NCI-H2107 treated with DMSO at 0.1 percent for 48 hours (cell line): ENCODE measurements at regions not wholly inside any gene's neighbourhood (a gene's known extent, or its start where the extent isn't known, plus 50 kb on each side); places are given as distances from the start of the nearest gene placed in this dataset.

Experiments used
- DNase-seq: peaks from one replicate; lab custom pipeline; 2025; ENCODE audit not compliant: unreplicated experiment; lab: John Stamatoyannopoulos, UW

DNA sequence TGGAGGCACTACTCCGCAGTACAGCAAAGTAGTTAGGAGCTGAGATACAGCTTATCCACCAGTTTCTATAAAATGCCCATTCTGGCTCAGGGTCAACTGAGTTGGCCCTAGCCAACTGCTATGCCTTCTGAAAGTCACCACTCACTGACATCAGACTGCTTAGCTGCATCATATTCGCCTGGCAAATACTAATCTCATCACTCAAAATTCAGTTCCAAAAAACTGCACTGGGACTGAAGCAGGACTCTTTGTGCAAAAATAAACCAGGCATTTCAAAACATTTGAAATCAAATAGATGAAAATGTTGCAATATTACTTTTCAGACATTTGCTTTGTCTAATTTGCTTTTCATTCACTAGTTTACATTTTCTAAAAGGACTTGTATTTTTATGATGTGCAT, 230.0 kb downstream of the ALDH8A1 start:
- DNase-seq: no peak

DNA sequence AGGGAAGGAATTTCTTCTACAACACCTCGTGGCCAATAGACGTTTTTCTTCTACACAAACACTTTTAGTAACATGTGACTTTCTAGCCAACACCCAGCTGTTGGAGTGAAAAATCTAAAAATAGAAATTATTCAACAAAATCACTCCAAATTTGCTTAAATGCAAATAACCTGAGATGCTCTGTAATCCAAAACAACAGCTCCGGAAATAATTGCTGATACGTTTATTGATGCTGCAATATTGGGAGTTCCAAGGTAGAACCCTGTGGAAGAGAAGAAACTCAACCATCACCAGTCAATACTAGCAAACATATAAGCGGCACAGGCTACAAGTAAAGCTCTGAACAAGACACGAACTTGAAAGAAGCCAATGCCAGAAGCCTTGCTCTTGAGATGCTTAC, 230.6 kb downstream of the ALDH8A1 start:
- no peak for DNase-seq

DNA sequence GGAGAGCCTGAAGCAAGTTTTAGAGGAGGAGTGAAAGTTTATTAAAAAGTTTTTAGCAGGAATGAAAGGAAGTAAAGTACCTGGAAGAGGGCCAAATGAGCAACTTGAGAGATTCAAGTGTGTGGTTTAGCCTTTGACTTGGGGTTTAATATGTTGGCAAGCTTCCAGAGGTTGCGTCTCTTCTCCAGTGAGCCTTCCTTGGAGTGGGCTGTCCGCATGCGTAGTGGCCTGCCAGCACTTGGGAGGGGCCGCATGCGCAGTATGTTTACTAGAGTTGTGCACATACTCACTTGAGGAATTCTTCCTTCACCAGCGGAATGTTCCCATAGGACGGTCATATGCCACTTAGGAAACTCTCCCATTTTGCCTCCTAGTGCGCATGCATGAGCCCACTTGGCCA, 235.2 kb downstream of the ALDH8A1 start:
- DNase-seq: no peak

DNA sequence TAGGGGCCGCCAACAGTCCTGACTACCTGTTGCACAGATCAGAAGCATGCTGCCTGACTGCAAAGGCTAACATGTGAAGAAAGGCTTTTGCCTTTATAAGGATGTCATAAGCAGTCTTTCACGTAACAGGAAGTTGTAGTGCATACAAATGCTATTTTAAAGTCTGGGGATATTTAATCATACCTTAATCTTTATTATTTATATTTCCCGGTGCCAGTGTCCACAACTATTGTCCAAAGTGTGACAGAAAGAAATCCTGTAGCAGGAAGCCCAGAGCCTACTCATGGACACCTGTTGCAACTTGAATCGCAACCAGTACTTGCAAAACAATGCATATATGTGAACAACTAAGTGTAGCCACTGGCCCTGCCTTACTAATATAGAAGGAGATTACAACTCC, 235.8 kb downstream of the ALDH8A1 start:
- DNase-seq: no peak

DNA sequence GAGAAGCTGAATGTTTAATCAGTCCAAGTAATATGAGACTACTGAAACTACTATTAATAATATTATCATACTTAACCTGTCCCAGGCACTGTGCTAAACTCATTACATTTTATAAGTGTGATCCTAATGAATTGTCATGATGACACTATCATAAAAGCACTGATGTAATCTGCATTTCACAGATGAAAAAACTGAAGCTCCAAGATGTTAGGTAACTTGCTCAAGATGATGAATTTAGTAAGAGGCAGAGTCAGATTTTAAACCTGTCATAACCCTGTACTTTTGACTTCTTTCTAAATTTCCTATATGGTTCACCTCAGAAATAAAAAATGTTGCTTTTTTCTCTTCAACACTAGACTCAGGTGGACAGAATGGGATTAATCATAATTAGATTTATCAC, 237.6 kb downstream of the ALDH8A1 start:
- DNase-seq: no peak

DNA sequence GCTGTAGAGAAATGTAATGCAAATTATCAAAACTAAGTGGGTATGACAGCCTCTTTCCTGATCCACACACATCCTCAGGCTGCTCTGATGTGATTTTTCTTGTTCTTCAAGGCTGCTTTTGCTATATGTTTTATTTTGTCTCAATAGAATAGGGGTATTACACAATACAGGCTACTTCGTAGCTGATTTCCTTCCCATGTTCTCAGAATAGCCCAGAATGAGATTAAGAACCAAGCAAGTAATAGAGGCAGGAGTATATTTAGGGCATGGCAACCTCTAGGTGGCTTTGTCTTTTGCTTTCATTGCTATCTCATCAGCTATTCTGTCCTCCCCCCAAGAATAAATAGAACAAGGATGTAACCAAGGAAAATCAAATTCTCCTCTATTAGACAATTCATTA, 241.8 kb downstream of the ALDH8A1 start:
- DNase-seq: no peak

DNA sequence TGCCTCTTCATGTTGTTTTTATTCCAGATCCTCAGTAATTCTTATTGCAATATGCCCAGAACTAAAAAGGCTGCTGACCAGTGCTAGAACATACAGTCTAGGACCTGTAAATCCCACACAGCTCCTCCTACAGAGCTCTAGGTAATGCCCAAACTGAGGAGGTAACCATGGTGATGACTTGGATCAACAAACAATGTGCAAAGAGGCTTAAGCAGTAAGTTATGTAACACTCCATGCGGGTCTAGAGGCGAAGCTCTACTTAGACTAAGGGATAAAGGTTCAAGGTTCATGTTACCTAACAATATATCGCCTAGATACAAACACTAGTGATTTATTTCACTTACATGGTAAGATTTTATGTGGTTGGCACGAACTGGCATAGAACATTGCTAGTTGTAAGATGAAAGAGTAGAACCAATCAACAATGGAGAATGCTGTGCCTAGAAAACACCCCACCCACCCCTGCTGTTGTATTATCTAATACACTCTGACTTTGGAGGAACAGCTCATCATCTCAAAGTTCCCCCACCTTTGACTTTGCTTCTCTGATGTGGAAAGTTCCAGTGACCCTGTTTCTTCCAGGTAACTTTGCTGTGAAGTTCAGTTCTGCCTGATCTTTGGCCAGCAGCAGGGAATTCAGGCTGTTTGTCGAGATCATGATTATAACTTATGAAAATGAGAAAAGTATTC, 242.4 kb downstream of the ALDH8A1 start:
- peak; percentile 39 for DNase-seq

DNA sequence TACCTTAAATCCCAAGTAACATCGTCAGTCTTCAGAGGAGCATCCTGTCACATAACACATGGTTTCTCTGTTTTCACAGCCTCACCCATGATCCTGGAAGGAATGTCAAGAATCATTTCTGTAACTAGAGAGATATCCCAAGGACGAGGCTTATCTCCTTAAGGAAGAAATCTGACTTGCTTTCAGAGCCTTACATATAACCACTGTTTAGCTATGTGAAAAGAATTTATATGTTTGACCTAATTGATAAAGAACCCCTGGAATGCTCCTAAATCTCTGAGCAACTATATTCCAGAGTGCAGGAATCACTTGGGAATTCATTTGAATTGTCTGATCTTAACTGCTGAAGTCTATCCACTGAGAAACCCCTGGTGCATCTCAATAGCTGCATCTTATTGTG, 243.1 kb downstream of the ALDH8A1 start:
- no peak for DNase-seq

DNA sequence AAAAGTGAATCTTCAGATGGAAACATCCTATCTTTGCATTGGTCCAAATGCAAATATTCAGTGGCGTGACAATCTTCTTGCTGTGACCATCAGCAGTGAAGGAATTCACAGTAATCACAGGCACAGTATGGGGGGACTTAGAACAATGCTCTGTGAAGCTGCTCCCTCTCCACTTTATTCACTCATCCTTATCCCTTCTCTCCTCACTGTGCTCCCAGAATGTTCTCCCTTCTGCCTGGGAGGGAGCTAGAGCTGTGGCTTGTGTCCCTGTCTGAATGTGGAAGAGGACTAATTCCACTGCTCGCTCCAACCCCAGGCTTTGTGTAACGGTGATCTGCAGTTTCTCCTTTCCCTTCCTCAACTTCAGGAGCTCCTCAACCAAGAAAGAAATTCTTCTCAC, 243.7 kb downstream of the ALDH8A1 start:
- no peak for DNase-seq

DNA sequence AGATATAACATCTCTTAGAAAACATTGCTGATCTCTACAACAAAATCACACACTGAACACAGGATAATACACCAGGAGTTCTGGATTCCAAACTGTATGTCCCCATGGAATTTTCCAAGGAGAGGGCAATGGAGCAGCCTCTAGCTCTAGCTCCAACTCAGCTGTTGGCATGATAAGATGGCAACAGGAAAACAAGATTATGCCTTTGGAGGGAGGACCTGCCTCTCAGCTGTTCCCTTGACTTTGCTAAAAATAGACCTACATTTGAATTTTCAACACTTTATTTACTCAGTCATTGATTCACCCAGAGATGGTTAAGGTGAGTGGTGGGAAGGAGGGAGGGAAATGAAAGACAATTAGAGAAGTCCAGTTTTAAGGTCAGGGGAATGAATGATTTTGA, 246.7 kb downstream of the ALDH8A1 start:
- no peak for DNase-seq

DNA sequence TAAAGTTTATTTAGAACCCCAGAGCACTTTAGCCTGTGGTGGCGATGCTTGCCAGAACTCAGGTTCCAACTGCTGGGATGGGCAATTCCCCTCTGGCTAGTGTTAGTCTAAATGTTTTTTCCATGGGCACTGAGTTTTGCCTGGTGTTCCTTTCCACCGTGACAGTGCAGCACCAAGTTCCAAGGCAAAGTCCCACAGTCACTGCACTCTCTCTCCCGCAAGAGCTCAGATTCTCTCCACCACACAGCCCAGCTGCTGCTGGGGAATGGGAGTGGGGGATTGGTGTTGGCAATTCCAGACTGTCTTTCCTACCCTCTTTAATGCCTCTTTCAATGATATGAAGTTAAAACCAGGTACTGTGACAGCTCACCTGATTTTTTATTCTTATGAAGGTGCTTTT, 247.6 kb downstream of the ALDH8A1 start:
- no peak for DNase-seq

DNA sequence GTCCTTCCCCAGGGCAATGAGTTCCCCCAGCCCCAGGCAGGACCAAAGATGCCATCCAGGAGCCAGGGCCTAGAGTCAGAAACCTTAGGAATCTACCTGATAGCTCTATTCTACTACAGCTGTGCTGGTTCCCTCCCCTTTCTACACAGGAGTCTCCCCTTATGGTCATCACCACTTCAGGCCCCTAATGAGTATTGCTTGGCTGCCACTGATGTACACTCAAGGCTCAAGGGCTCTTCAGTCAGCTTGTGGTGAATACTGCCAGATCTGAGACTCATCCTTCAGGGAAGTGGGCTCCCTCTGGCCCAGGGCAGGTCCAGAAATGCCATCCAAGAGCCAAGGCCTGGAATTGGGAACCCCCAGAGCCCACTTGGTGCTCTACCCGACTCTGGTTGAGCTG, 248.6 kb downstream of the ALDH8A1 start:
- no peak for DNase-seq

DNA sequence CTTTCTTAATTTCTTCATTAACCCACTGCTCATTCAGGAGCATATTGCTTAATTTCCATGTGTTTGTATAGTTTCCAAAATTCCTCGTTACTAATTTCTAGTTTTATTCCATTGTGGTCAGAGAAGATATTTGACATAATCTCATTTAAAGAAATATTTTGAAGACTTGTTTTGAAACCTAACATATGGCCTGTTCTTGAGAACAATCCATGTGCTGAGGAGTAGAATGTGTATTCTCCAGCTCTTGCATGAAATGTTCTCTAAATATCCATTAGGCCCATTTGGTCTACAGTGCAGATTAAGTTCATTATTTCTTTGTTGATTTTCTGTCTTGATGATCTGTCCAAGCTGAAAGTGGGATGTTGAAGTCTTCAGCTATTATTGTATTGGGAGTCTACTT, 251.7 kb downstream of the ALDH8A1 start:
- no peak for DNase-seq

DNA sequence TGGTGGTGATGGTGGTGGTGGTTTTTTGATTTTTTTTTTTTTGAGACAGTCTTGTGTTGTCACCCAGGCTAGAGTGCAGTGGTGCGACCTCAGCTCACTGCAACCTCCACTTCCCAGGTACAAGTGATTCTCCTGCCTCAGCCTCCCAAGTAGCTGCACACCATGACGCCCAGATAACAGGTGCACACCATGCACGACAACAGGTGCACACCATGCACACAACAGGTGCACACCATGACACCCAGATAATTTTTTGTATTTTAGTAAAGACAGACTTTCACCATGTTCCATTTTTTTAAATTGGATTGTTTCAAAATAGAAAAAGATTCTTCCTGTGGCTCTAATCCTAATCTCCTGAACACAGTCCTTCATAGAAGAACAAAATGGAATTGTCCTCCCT, 257.9 kb downstream of the ALDH8A1 start:
- DNase-seq: no peak

DNA sequence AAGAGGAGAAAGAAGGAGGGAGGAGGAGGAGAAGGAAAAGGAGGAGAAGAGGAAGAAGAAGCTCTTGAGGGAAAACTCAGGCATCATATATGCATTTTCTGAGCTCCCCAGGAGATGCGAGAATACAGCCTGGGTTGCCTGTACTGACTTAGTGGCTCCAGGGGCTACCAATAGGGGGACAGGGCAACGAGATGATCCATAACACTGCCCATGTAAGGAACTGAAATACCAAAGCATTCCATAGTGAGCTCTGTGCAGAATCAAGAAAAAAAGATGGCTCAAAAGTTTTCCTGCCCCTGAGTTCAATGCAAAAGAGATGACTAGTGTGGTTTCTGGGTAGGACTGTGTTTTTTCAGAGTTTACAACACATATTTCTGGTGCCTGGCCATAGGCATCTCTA, 258.7 kb downstream of the ALDH8A1 start:
- DNase-seq: no peak

DNA sequence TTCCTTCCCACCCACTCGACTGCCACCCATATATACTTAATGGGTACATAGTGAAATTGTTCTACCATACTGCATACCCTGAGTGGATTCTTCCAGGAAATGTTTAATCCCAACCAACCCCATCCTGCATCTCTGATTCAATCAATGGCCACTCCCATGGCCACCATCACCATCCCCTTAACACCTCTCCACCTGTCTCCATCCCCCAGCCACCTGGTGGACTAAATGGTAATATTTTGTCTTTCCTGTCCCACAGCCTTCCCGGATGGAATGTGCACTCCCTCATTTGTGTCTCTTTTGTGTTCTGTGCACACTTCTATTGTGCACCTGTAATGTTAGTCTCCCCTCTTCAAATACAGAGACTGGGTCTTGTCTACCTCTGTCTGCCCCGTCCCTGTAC, 259.9 kb downstream of the ALDH8A1 start:
- no peak for DNase-seq

DNA sequence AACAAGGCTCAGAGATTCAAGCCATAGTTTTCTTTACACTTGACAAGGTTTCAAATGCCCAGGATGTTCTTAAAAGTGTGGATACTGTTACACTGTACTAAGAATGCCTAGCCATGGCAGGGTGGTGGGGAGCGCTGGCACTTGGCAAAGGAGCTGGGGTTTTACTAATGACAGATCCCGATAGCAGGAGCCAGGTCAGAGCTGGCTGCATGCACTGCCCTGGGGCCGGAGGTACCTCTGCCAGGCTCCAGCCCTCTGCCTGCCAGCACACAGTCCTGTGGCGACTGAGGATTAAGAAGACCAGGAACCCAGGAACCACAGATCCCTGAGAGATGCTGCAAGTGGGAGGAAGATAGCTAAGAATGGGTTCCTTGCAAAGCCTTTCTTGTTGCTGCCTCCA, 260.3 kb downstream of the ALDH8A1 start:
- DNase-seq: peak; percentile 15

DNA sequence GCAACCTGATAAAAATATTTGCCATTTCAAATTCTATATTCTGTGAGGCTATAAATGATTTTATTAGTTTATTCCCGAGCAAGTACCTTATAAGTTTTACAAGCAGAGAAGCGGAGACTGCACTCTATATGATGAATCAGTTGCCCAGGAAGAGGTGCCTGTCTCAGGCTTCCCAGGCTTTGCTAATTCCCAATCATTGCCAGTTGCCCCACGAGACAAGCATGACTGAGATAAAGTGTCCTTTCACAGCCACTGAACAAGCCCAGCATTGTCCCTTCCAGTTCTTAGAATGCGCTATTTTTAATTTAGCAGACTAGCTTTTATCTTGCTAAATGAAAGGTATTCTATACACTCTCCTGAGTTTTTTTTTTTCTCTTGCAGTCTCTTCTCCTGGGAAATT, 260.7 kb downstream of the ALDH8A1 start:
- no peak for DNase-seq

DNA sequence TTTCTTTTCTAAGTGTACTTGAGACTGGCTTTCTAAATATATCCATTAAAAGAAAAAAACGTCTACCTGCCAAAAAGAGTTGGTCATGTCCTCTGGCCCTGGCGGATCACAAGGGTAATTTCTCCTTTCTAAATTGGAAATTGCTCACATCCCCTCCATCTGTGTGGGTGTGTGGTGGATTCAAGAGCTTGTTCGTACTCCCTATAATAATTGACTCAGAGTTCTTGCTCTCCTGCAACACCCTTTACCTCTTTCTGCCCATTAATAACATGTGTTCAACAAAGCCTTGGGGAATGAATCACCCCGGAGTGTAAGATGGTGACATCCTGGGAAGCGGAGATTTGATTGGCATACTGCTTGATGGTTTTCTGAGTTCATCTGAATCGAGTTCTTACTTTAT, 263.8 kb downstream of the ALDH8A1 start:
- no peak for DNase-seq

DNA sequence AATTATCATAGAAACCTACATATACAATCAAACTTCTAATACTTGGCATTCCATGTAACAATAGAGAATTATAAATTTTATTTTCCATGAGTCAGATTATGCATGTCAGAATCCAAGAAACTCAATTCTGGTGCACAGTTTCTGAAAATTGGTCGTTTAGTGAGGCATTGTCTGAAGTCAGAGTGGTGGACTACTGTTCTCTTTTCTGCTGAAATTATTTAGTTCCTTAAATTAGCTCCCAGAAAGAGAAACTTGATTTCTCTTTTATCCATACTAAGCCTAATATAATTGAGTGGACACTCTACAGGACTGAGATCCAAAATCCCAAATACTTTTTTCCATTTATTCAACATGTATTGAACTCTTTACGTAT, 265.5 kb downstream of the ALDH8A1 start:
- no peak for DNase-seq

DNA sequence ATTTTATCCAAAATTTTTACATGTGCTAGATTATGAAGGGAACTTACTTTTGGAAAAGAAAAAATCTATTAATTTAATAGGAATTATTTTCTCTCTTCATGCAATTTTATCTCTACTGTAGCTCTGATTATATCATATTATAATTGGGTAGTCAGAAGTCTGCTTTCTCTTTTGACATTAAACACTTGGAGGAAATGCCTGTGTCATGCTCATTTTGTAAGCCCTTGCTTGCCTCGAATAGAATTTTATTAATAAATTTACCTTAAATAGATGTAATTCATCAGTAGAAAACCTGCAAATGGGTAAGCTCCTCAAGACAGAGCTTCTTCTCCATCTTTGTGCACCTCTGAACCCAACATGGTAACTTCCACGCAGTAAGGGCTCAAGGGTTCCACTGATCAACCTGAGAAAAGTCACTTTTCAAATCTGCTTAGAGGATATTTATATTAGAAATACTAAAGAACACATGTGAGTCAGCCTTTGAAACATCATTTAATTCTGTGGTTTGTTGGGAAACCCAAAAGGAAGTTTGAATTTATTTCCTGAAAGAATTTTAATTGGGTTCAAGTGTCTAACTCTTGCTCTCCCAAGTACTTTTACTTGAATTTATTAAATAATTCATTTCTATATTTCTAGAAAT, 266.0 kb downstream of the ALDH8A1 start:
- no peak for DNase-seq

DNA sequence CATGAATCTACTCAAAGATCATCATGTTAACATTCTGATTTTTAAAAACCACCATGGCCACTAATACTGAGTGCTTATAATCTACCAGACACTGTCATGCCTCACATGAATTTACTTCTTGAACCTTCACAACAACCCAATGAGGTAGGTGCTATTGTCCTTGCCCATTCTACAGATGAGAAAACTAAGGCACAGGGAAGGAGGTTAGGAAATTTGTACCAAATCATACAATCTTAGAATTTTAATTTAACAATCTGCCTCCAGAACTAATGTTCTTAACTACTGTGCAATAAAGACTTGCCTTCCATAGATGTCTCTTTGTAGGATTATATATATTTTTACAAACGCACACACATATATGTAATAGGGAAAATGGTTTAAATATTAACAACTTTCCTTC, 269.5 kb downstream of the ALDH8A1 start:
- DNase-seq: no peak

DNA sequence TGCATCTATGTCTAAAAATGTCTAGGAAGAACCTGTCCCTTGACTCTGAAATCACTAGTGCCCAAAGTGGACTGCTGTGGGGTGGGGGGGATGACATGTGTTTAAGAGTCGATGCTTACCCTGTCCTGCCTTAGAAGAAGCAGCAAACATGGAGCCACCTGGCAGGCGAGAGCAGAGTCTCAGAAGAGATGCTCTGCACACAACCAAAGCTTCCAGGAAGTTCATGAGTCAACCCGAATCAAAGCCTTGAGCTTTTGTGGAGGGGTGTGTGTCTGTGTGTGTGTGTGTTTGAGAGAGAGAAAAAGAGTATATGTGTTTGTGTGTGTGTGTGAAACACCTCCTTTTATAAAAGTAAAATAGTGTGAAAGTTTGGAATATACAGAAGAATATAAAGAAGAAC, 269.9 kb downstream of the ALDH8A1 start:
- no peak for DNase-seq
